Liver (tissue), 8 donors: ENCODE measurements at regions not wholly inside any gene's neighbourhood (a gene's known extent, or its start where the extent isn't known, plus 50 kb on each side); places are given as distances from the start of the nearest gene placed in this dataset.

Experiments used
- DNase-seq: peaks from one replicate; pipeline ENCODE4 v3.0.0-alpha.2; 2017; ENCODE audit warnings: low spot score
- H3K27ac ChIP-seq, 2 donors: one replicate each; pipeline ENCODE4 v1.7.0; 2013; ENCODE audit warnings: inconsistent platforms in 2 of 2, low read length in 2 of 2, control low read depth in 1 of 2, low read depth in 1 of 2, mild to moderate bottlenecking in 1 of 2
- H3K27me3 ChIP-seq, 4 donors: one replicate each; pipeline versions ENCODE4 v1.6.1 to v1.7.0; 2013; ENCODE audit warnings: low read length in 3 of 4, inconsistent platforms in 1 of 4, mild to moderate bottlenecking in 1 of 4, moderate library complexity in 1 of 4; ENCODE audit not compliant: control insufficient read depth in 4 of 4, insufficient read depth in 4 of 4
- H3K36me3 ChIP-seq, 4 donors: one replicate each; pipeline versions ENCODE4 v1.6.1 to v1.7.0; 2013; ENCODE audit warnings: low read length in 3 of 4, mild to moderate bottlenecking in 3 of 4, low read depth in 1 of 4, moderate library complexity in 1 of 4; ENCODE audit not compliant: control insufficient read depth in 4 of 4, insufficient read depth in 3 of 4
- H3K4me1 ChIP-seq, 4 donors: one replicate each; pipeline versions ENCODE4 v1.6.1 to v1.7.0; 2013; ENCODE audit warnings: low read length in 3 of 4, mild to moderate bottlenecking in 3 of 4, moderate library complexity in 1 of 4; ENCODE audit not compliant: control insufficient read depth in 4 of 4, insufficient read depth in 4 of 4
- H3K4me3 ChIP-seq, 3 donors: one replicate each; pipeline versions ENCODE4 v1.6.1 to v1.7.0; 2013; ENCODE audit warnings: low read length in 3 of 3, control low read depth in 1 of 3, low read depth in 1 of 3, mild to moderate bottlenecking in 1 of 3
- H3K9ac ChIP-seq, 2 donors: one replicate each; pipeline ENCODE4 v1.7.0; 2013; ENCODE audit warnings: low read length in 2 of 2, mild to moderate bottlenecking in 2 of 2, moderate library complexity in 2 of 2, control low read depth in 1 of 2, low read depth in 1 of 2
- H3K9me3 ChIP-seq, 4 donors: one replicate each; pipeline versions ENCODE4 v1.6.1 to v1.7.0; 2013; ENCODE audit warnings: low read length in 3 of 4; ENCODE audit not compliant: control insufficient read depth in 4 of 4
- EGR1 ChIP-seq, 2 donors: IDR thresholded peaks; 2 replicates each; pipeline ENCODE4 v1.6.1; 2016 to 2018; ENCODE audit warnings: antibody characterized with exemption in 2 of 2, low read depth in 2 of 2
- FOXA1 ChIP-seq: IDR thresholded peaks from 2 replicates; pipeline ENCODE4 v1.6.1; 2016; ENCODE audit warnings: antibody characterized with exemption
- FOXA2 ChIP-seq: IDR thresholded peaks from 2 replicates; pipeline ENCODE4 v1.6.1; 2016; ENCODE audit warnings: antibody characterized with exemption
- GABPA ChIP-seq, 2 donors: IDR thresholded peaks in 1 of 2; conservative IDR thresholded peaks in 1 of 2; 2 replicates each; pipeline ENCODE4 v1.6.1; 2016; ENCODE audit warnings: antibody characterized with exemption in 2 of 2, mild to moderate bottlenecking in 1 of 2, moderate library complexity in 1 of 2
- HNF4A ChIP-seq, 2 donors: conservative IDR thresholded peaks; 2 replicates each; pipeline ENCODE4 v1.6.1; 2016; ENCODE audit warnings: antibody characterized with exemption in 2 of 2, mild to moderate bottlenecking in 2 of 2
- HNF4G ChIP-seq: IDR thresholded peaks from 2 replicates; pipeline ENCODE4 v1.6.1; 2016; ENCODE audit warnings: antibody characterized with exemption
- JUND ChIP-seq, 2 donors: IDR thresholded peaks; 2 replicates each; pipeline ENCODE4 v1.6.1; 2016; ENCODE audit warnings: antibody characterized with exemption in 2 of 2
- NR2F2 ChIP-seq: IDR thresholded peaks from 2 replicates; pipeline ENCODE4 v1.6.1; 2016; ENCODE audit warnings: antibody characterized with exemption
- RAD21 ChIP-seq, 2 donors: IDR thresholded peaks; 2 replicates each; pipeline ENCODE4 v1.6.1; 2016; ENCODE audit warnings: antibody characterized with exemption in 2 of 2, mild to moderate bottlenecking in 2 of 2
- RXRA ChIP-seq, 2 donors: IDR thresholded peaks; 2 replicates each; pipeline ENCODE4 v1.6.1; 2017 to 2018; ENCODE audit warnings: antibody characterized with exemption in 2 of 2, mild to moderate bottlenecking in 1 of 2
- SP1 ChIP-seq: IDR thresholded peaks from 2 replicates; pipeline ENCODE4 v1.6.1; 2018; ENCODE audit warnings: antibody characterized with exemption, mild to moderate bottlenecking
- TAF1 ChIP-seq: conservative IDR thresholded peaks from 2 replicates; pipeline ENCODE4 v1.6.1; 2016; ENCODE audit warnings: antibody characterized with exemption, mild to moderate bottlenecking
- YY1 ChIP-seq: IDR thresholded peaks from 2 replicates; pipeline ENCODE4 v1.6.1; 2016; ENCODE audit warnings: antibody characterized with exemption, mild to moderate bottlenecking
- WGBS: extraction: QIAGEN DNeasy Blood & Tissue Kit; methylation state at CpG from one replicate; pipeline ENCODE4 v1.1.7; 2013; 5-methylcytosine and 5-hydroxymethylcytosine counted together
- TF ChIP-seq, protein P1 (sequence below): IDR thresholded peaks from 2 replicates; pipeline ENCODE4 v1.6.1; 2016; ENCODE audit warnings: antibody characterized with exemption, mild to moderate bottlenecking
- TF ChIP-seq, protein P2 (sequence below): fragments of 150-350 bp; IDR thresholded peaks from 2 replicates; pipeline ENCODE4 v1.5.1; 2017; ENCODE audit warnings: improper control_type of control experiment, low read depth, low read length; ENCODE audit not compliant: missing input control
- TF ChIP-seq, protein P3 (sequence below): IDR thresholded peaks from 2 replicates; pipeline ENCODE4 v1.6.1; 2016; ENCODE audit warnings: antibody characterized with exemption
- TF ChIP-seq, protein P4 (sequence below): IDR thresholded peaks from 2 replicates; pipeline ENCODE4 v1.6.1; 2016; ENCODE audit warnings: antibody characterized with exemption
- TF ChIP-seq, protein P5 (sequence below): IDR thresholded peaks from 2 replicates; pipeline ENCODE4 v1.6.1; 2016; ENCODE audit warnings: antibody characterized with exemption
- donor health status: healthy.
- donor health status: healthy.
- donor health status: healthy.
- donor health status: healthy.
- donor health status: healthy.

DNA sequence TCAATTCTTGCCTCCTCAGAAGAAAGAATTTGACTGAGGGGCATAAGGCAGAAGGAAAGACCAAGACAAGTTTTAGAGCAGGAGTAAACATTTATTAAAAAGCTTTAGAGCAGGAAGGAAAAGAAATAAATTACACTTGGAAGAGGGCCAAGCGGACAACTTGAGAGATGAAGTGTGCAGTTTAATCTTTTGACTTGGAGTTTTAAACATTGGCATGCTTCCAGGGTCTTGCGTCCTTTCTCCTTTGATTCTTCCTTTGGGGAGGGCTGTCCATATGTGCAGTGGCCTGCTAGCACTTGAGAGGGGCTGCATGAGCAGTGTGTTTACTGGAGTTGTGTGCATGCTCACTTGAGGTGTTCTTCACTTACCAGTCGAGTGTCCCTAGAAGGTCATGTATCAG, 275.8 kb upstream of the IL1RAPL1 start (continued):
- TF ChIP-seq, protein P1, sequence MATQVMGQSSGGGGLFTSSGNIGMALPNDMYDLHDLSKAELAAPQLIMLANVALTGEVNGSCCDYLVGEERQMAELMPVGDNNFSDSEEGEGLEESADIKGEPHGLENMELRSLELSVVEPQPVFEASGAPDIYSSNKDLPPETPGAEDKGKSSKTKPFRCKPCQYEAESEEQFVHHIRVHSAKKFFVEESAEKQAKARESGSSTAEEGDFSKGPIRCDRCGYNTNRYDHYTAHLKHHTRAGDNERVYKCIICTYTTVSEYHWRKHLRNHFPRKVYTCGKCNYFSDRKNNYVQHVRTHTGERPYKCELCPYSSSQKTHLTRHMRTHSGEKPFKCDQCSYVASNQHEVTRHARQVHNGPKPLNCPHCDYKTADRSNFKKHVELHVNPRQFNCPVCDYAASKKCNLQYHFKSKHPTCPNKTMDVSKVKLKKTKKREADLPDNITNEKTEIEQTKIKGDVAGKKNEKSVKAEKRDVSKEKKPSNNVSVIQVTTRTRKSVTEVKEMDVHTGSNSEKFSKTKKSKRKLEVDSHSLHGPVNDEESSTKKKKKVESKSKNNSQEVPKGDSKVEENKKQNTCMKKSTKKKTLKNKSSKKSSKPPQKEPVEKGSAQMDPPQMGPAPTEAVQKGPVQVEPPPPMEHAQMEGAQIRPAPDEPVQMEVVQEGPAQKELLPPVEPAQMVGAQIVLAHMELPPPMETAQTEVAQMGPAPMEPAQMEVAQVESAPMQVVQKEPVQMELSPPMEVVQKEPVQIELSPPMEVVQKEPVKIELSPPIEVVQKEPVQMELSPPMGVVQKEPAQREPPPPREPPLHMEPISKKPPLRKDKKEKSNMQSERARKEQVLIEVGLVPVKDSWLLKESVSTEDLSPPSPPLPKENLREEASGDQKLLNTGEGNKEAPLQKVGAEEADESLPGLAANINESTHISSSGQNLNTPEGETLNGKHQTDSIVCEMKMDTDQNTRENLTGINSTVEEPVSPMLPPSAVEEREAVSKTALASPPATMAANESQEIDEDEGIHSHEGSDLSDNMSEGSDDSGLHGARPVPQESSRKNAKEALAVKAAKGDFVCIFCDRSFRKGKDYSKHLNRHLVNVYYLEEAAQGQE = no peak
- TF ChIP-seq JUND (IDR thresholded peaks at IDR 0.05) = no peak
- TF ChIP-seq, protein P2, sequence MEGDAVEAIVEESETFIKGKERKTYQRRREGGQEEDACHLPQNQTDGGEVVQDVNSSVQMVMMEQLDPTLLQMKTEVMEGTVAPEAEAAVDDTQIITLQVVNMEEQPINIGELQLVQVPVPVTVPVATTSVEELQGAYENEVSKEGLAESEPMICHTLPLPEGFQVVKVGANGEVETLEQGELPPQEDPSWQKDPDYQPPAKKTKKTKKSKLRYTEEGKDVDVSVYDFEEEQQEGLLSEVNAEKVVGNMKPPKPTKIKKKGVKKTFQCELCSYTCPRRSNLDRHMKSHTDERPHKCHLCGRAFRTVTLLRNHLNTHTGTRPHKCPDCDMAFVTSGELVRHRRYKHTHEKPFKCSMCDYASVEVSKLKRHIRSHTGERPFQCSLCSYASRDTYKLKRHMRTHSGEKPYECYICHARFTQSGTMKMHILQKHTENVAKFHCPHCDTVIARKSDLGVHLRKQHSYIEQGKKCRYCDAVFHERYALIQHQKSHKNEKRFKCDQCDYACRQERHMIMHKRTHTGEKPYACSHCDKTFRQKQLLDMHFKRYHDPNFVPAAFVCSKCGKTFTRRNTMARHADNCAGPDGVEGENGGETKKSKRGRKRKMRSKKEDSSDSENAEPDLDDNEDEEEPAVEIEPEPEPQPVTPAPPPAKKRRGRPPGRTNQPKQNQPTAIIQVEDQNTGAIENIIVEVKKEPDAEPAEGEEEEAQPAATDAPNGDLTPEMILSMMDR = no peak

DNA sequence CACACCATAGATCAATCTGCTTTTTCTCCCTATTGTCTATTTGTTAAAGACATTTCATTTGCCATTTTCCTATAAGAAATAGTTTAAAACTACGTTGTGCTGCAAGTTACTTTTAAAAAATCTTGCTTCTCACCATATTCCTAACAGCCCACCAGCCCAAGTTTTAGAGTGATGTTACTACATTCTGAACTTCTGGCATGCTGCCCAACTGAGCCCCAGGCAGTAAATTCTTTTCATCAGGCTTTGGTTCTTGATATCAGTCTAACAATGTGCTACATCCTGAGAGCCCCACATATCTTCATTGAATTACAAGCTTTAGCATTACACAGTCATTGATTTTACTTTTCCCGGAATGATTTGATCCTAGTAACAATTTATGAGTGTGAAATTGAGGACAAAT, 283.8 kb upstream of the IL1RAPL1 start:
- Histone ChIP-seq H3K27me3 (no peaks in the 10 kb centered on the region), H3K4me1 (no peaks in the 10 kb centered on the region), H3K9ac (no peak overlapping the region), H3K27ac (no peak overlapping the region), H3K36me3 (no peaks in the 10 kb centered on the region), H3K9me3 (no peaks in the 10 kb centered on the region), H3K4me3 (no peak overlapping the region)
- no peak for DNase-seq
- TF ChIP-seq, protein P3, sequence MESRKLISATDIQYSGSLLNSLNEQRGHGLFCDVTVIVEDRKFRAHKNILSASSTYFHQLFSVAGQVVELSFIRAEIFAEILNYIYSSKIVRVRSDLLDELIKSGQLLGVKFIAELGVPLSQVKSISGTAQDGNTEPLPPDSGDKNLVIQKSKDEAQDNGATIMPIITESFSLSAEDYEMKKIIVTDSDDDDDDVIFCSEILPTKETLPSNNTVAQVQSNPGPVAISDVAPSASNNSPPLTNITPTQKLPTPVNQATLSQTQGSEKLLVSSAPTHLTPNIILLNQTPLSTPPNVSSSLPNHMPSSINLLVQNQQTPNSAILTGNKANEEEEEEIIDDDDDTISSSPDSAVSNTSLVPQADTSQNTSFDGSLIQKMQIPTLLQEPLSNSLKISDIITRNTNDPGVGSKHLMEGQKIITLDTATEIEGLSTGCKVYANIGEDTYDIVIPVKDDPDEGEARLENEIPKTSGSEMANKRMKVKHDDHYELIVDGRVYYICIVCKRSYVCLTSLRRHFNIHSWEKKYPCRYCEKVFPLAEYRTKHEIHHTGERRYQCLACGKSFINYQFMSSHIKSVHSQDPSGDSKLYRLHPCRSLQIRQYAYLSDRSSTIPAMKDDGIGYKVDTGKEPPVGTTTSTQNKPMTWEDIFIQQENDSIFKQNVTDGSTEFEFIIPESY = no peak
- TF ChIP-seq RAD21 (IDR thresholded peaks at IDR 0.05) = no peak
- TF ChIP-seq HNF4A (conservative IDR thresholded peaks at IDR 0.05) = no peak
- no peak for TF ChIP-seq EGR1 (IDR thresholded peaks at IDR 0.05; ENCODE audit: low read depth in 2 of 2)
- TF ChIP-seq FOXA2 = no peak
- TF ChIP-seq TAF1 = no peak
- TF ChIP-seq NR2F2 = no peak
- no peak for TF ChIP-seq SP1
- no peak for TF ChIP-seq HNF4G
- TF ChIP-seq GABPA (IDR thresholded peaks at IDR 0.05 in 1 of 2, conservative IDR thresholded peaks at IDR 0.05 in 1 of 2) = no peak
- no peak for TF ChIP-seq RXRA (IDR thresholded peaks at IDR 0.05)
- TF ChIP-seq, protein P4, sequence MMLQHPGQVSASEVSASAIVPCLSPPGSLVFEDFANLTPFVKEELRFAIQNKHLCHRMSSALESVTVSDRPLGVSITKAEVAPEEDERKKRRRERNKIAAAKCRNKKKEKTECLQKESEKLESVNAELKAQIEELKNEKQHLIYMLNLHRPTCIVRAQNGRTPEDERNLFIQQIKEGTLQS = no peak
- TF ChIP-seq JUND (IDR thresholded peaks at IDR 0.05) = no peak
- no peak for TF ChIP-seq YY1
- TF ChIP-seq, protein P2 = no peak
- TF ChIP-seq, protein P1 = no peak
- TF ChIP-seq, protein P5, sequence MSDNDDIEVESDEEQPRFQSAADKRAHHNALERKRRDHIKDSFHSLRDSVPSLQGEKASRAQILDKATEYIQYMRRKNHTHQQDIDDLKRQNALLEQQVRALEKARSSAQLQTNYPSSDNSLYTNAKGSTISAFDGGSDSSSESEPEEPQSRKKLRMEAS = no peak
- no peak for TF ChIP-seq FOXA1
- 79% methylated on average over 2 of the region's 2 CpGs for whole genome bisulfite sequencing
